NB4 (cell line): ENCODE measurements at regions not wholly inside any gene's neighbourhood (a gene's known extent, or its start where the extent isn't known, plus 50 kb on each side); places are given as distances from the start of the nearest gene placed in this dataset.

Experiments used
- DNase-seq: peaks from one replicate; pipeline ENCODE4 v3.0.0; 2010; ENCODE audit warnings: low read depth
- H3K4me3 ChIP-seq: one replicate; pipeline ENCODE4 v1.5.1; 2011; ENCODE audit warnings: mild to moderate bottlenecking, low read depth, low read length, moderate library complexity
- CTCF ChIP-seq: IDR thresholded peaks from one replicate; pipeline ENCODE4 v1.5.1; 2012; ENCODE audit warnings: low read depth, low read length
- MAX ChIP-seq: IDR thresholded peaks from 2 replicates; pipeline ENCODE4 v1.6.1; 2011; ENCODE audit warnings: low read depth, low read length
- MYC ChIP-seq: IDR thresholded peaks from 2 replicates; pipeline ENCODE4 v1.6.1; 2011; ENCODE audit warnings: low read depth, low read length
- POLR2A ChIP-seq: IDR thresholded peaks from 2 replicates; pipeline ENCODE4 v1.6.1; 2011; ENCODE audit warnings: mild to moderate bottlenecking; ENCODE audit not compliant: insufficient read length; ENCODE audit errors: extremely low read depth

GRCh38 chr10:111186358-111186757 lies 109.5 kb downstream of the ADRA2A start:
- no peak for DNase-seq
- no peak for TF ChIP-seq POLR2A
- no peak for TF ChIP-seq MYC
- TF ChIP-seq CTCF, result no peak
- no peak for TF ChIP-seq MAX
- no peak overlapping the region for H3K4me3 ChIP-seq

GRCh38 chr10:111187096-111187495 lies 110.3 kb downstream of the ADRA2A start:
- H3K4me3 ChIP-seq, result no peak overlapping the region
- no peak for TF ChIP-seq MYC
- TF ChIP-seq MAX, result no peak
- no peak for DNase-seq

GRCh38 chr10:111199587-111199986 lies 122.8 kb downstream of the ADRA2A start:
- TF ChIP-seq POLR2A, result no peak
- no peak for TF ChIP-seq MYC
- no peak for TF ChIP-seq MAX
- no peak for TF ChIP-seq CTCF
- H3K4me3 ChIP-seq, result no peak overlapping the region
- no peak for DNase-seq

GRCh38 chr10:111200505-111201186 lies 123.8 kb downstream of the ADRA2A start:
- H3K4me3 ChIP-seq, result no peak overlapping the region
- no peak for DNase-seq
- TF ChIP-seq MYC, result no peak
- no peak for TF ChIP-seq CTCF
- no peak for TF ChIP-seq POLR2A
- no peak for TF ChIP-seq MAX

GRCh38 chr10:111203615-111204014 lies 126.8 kb downstream of the ADRA2A start:
- DNase-seq, result peak; percentile 57
- H3K4me3 ChIP-seq, result no peak overlapping the region
- TF ChIP-seq CTCF (no peak), POLR2A (no peak), MYC (no peak), MAX (no peak)

- DNase-seq, result no peak
- no peak for TF ChIP-seq POLR2A
These were observed 128.0 kb downstream of the ADRA2A start for GRCh38 chr10:111204838-111205237.

GRCh38 chr10:111206521-111206920 lies 129.7 kb downstream of the ADRA2A start:
- H3K4me3 ChIP-seq, result no peak overlapping the region
- no peak for DNase-seq
- no peak for TF ChIP-seq MYC
- no peak for TF ChIP-seq POLR2A
- no peak for TF ChIP-seq MAX
- TF ChIP-seq CTCF, result no peak

More at GRCh38 chr10:111204838-111205237, 128.0 kb downstream of the ADRA2A start:
- no peak overlapping the region for H3K4me3 ChIP-seq
